Medulla oblongata (tissue), 1 donor: ENCODE measurements at regions not wholly inside any gene's neighbourhood (a gene's known extent, or its start where the extent isn't known, plus 50 kb on each side); places are given as distances from the start of the nearest gene placed in this dataset.

ENCODE experiments used
- DNase-seq: peaks from one replicate; pipeline ENCODE4 v3.0.0-alpha.2; 2015; ENCODE audit errors: extremely low spot score

DNA sequence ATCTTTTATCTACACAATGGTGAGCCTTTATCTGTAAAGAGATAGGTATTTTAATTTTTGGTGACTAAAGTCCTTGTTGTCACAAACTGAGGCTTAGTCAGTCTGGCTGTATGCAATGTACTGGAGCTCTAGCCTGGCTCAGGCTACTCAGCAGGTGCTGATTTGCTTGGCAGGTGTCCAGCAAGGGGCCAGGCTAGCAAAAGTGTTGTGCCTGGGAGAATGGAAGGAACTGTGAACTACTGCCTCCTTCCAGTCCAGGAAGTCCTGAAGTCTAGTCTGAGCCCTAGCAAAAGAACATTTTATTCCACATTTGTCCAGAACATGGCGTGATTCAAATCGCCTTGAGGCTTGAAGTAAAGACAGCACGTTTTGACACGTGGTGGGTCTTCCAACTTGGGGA lies 260.5 kb downstream of the CCDC85A start:
- DNase-seq: no peak

DNA sequence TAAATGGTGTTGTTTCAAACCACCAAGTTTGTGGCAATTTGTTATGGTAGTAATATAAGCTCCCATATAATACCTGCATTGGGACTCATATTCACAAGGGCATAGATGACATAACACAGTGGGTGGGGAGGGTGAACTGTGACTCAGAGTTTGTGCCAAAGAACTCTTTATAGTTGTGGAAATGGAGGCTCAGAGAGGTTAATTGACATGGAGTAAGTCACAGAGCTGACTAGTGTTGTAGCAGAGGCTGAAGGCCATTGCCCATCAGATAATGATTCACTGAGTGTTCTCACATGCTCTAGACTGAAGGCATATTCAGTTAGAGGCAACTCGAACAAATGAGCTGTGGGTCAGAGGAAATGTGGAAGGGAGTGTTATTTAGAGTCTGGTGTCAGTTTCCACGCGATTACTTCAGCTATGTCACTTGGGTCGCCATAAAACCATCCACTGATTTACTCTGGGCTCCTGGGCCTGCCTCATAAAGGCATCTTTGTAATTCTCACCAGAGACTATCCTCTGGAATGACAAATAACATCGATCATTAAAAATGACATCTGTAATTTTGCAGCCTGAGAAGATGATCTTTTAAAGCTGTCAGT lies 264.7 kb downstream of the CCDC85A start:
- DNase-seq: no peak

GRCh38 chr2:56449002-56449431 lies 265.2 kb downstream of the CCDC85A start:
- DNase-seq: no peak

GRCh38 chr2:56449449-56449860 lies 265.7 kb downstream of the CCDC85A start:
- DNase-seq: peak; percentile 4

- DNase-seq: no peak
Measured at GRCh38 chr2:56450047-56450446, 266.3 kb downstream of the CCDC85A start.

GRCh38 chr2:56450772-56451171 lies 267.0 kb downstream of the CCDC85A start:
- DNase-seq: no peak

GRCh38 chr2:56455642-56456041 lies 271.9 kb downstream of the CCDC85A start:
- no peak for DNase-seq

DNA sequence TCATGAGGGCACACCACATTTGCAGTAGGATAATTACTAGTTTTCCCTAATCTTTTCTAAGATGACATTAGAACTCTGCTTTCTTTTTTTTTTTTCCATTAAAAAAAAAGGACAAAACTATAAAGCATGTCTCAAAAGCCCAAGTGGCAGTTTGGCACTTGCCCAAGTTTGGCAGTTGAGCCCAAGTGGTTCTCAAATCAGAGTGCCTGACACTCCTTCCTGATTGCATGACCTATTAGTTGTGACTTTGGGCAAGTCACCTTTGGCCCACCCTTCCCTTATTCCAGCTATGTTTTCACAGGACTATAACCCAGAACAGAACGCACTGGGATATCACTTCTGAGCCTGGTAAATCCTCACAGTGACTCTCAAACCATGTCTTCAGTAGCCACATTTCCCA lies 273.0 kb downstream of the CCDC85A start:
- no peak for DNase-seq

DNA sequence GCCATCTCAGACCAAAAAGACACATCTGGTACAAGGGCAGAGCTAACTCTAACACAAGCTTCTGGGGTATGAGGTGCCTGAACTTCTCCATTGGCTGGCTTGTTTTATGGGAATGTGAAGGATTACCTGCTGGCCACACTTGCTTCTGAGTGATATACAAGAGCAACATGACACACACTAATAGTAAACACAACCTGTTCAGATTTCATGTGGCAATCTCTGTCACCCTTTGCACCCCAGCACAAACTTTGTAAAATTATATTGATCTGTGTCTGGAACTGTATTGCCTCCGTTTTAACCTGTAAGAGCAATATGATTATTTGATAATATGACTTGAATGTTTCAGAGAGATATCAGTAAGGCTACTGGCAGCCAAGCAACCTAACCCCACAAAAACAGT lies 276.7 kb downstream of the CCDC85A start:
- no peak for DNase-seq

- DNase-seq: no peak
Measured at GRCh38 chr2:56464066-56464465, 280.3 kb downstream of the CCDC85A start.

- no peak for DNase-seq
Measured at GRCh38 chr2:56464613-56465012, 280.8 kb downstream of the CCDC85A start.

DNA sequence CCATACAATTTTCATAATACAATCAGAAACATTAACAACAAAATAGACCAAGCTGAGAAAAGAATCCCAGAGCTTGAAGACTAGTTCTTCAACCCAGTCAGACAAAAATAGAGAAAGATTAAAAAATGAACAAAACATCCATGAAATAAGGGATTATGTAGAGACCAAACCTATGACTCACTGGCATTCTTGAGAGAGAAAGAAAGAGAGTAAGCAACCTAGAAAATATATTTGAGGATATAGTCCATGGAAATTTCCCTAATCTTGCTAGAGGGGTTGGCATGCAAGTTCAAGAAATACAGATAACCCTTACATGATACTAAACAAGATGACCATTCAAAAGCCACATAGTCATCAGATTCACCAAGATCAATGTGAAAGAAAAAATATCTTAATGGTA lies 281.7 kb downstream of the CCDC85A start:
- no peak for DNase-seq

DNA sequence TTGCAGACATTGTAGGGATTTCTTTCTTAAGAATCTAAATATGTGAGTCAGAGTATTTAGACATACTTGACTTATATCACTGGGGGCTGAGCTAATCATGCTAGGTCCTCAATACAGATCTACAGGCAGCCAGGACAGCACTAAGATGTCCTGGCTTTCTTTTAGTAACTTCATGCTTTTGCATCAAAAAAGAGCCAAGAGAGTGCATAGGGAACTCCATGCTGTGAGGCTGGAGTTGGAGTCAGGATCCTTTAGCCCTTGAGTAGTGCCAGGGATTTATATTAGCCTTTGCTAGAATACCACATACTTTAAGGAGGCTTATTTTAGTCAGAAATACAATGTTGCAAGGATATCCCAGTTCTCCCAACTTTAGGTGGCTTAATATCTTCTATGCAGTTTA lies 289.7 kb downstream of the CCDC85A start:
- no peak for DNase-seq

GRCh38 chr2:56474412-56475158 lies 290.8 kb downstream of the CCDC85A start:
- DNase-seq: no peak

- no peak for DNase-seq
Measured at GRCh38 chr2:56475191-56475590, 291.4 kb downstream of the CCDC85A start.

DNA sequence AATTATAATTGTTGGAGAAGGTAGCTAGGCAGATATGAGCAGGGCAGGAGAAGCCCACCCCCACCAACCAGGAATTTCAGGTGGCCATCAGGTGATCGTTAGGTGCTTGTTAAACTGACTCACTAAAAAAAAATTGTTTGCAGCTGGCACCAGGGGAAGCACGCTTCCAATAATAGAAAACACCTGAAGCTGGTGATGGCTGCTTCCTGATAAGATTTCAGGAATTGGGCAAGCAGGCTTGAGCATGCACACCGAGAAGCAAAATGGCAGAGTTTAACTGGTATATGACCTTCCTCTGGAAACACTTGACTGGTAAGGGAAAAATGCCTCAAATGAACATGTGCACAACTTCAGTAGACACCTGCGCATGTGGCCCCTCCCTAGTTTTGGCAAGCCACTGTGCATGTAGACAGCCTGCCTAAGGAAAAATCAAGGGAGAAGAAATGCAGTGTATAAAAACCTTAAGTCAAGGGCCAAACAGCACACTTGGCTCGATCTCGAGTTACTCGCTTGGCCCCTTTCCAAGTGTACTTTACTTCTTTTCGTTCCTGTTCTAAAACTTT lies 292.8 kb downstream of the CCDC85A start:
- no peak for DNase-seq

DNA sequence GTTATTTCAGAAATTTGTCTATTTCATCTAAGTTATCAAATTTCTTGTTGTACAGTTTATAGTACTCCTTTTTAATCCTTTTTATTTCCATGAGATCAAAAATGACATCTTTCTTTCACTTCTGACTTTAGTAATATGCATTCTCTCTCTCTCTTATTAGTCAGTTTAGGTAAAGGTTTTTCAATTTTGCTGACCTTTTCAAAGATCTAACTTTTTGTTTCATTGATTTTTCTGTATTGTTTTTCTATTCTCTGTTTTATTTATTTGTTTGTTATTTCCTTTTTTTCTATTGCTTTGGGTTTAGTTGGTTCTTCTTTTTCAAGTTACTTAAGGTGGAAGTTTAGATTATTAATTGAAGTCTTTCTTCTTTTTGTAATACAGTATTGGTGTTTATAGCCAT lies 294.2 kb downstream of the CCDC85A start:
- DNase-seq: no peak

GRCh38 chr2:56483081-56483480 lies 299.3 kb downstream of the CCDC85A start:
- DNase-seq: no peak

DNA sequence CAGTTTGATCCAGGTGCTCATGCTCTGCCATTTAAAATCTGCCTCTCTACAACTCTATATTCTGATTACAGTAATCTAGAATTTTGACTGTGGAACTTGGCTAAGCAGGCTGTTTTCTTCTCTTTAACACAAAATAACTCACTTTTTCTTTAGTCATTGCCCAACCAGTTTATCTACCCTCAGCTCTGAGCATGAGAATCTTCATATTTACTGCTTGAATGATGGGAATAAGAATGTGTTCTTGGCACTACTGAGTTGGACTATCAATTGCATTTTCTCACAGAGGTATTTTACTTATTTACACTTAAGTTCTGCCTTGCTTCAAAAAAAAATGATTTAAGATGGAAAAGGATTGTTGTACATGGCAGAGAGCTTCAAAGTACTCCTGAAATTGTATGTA lies 301.1 kb downstream of the CCDC85A start:
- DNase-seq: no peak

GRCh38 chr2:56500317-56500716 lies 316.5 kb downstream of the CCDC85A start:
- no peak for DNase-seq

GRCh38 chr2:56502616-56503015 lies 318.8 kb downstream of the CCDC85A start:
- no peak for DNase-seq

DNA sequence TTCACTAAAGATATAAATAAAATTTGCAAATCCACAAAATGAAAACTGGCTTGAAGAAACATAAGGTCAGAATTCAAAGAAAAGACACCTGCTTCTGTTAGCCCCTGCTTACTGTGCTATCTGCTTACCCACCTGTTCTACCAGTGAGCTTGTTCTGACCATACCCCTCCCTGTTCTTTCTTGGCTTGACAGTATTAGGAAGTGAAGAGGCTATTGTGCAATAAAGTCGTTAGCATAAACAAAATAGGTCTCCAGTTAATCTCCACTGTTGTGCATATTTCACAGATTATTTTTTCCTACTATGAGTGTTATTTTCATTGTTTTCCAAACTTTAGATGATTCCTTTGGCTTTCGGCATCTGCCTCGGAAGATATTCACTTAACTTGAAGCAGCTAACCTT lies 322.1 kb downstream of the CCDC85A start:
- no peak for DNase-seq

DNA sequence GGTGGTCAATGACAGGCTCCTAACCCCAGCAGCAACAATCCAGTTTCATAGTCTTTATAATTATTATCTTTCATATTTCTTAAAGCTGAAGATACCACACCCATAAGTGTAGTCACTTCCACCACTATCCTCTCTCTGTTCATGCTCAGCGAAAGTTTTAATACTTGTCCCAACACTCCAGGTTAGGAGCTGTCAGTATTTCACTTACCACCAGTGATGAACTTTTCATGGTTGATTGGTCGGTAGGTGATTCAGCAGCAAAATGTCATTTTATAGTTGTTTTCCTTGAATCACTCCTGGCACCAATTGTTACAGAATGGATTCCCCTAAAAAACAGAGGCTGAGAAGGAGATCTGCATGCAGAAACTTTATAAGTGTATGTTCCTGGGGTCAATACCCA lies 324.9 kb downstream of the CCDC85A start:
- no peak for DNase-seq
